Effector memory CD4-positive, alpha-beta T cell (primary cell): ENCODE measurements at regions not wholly inside any gene's neighbourhood (a gene's known extent, or its start where the extent isn't known, plus 50 kb on each side); places are given as distances from the start of the nearest gene placed in this dataset.
"Not testable (repeated sequence)": the region's sequence is repeated elsewhere in the genome, so short reads cannot be mapped to it uniquely, and the experiment has no call there.

Experiments
- DNase-seq, 3 donors: peaks; one replicate each; pipeline ENCODE4 v3.0.0-alpha.2; 2020
- H3K27ac ChIP-seq: 2 replicates; pipeline ENCODE4 v1.7.0; 2013; ENCODE audit warnings: mild to moderate bottlenecking, low read length, moderate library complexity; ENCODE audit not compliant: insufficient read depth, poor library complexity, severe bottlenecking
- H3K27me3 ChIP-seq: replicated peaks from 2 replicates; pipeline ENCODE4 v1.7.0; 2013; ENCODE audit warnings: mild to moderate bottlenecking, low read length; ENCODE audit not compliant: insufficient read depth, control insufficient read depth, poor library complexity, severe bottlenecking
- H3K36me3 ChIP-seq: 2 replicates; pipeline ENCODE4 v1.7.0; 2013; ENCODE audit warnings: mild to moderate bottlenecking, low read length, moderate library complexity; ENCODE audit not compliant: control insufficient read depth, insufficient read depth
- H3K4me1 ChIP-seq: 2 replicates; pipeline ENCODE4 v1.7.0; 2013; ENCODE audit warnings: low read length, mild to moderate bottlenecking; ENCODE audit not compliant: control insufficient read depth, insufficient read depth, poor library complexity, severe bottlenecking
- H3K4me3 ChIP-seq: 2 replicates; pipeline ENCODE4 v1.7.0; 2013; ENCODE audit warnings: low read length, low read depth, mild to moderate bottlenecking; ENCODE audit not compliant: insufficient read depth, poor library complexity, severe bottlenecking
- H3K9me3 ChIP-seq: 2 replicates; pipeline ENCODE4 v1.7.0; 2013; ENCODE audit warnings: mild to moderate bottlenecking, low read length, moderate library complexity; ENCODE audit not compliant: control insufficient read depth

DNA sequence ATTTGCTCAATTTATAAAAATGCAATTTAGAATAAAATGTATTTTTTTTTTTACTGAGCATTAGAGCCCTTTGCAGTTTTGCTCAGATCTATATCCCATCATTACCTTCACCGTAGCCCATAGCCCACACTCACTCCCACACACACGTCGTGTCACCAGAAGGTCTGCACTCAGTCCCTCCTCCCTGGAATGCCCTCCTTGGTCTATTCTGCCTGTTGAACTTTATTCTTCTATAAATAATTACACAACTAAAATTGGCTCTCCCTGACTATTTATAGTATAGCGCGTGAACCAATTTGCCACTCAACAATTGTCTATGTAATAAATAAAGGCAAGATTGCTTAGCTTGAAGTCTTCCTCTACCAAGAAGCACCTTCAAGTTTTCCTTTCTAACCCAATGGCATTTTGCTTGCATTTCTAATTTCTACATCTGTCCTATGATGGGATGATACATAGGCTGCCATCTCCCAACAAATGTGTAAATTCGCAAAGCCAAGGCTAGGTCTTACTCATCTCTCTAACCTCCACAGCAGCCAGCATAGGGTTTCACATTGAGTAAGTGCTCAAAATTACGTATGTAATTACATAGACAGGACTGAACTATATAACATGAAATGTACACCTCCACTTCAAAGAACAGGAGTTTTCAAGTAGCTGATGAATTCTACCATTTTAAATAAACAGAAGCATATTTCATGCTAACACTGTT is 172.0 kb upstream of the HES1 start:
- H3K4me1 ChIP-seq = no peaks in the 10 kb centered on the region
- DNase-seq = no peak
- no peak overlapping the region for H3K4me3 ChIP-seq
- no peaks in the 10 kb centered on the region for H3K36me3 ChIP-seq
- H3K27ac ChIP-seq = no peak overlapping the region
- H3K27me3 ChIP-seq = peaks cover 16% of the 10 kb centered on the region
- no peaks in the 10 kb centered on the region for H3K9me3 ChIP-seq

DNA sequence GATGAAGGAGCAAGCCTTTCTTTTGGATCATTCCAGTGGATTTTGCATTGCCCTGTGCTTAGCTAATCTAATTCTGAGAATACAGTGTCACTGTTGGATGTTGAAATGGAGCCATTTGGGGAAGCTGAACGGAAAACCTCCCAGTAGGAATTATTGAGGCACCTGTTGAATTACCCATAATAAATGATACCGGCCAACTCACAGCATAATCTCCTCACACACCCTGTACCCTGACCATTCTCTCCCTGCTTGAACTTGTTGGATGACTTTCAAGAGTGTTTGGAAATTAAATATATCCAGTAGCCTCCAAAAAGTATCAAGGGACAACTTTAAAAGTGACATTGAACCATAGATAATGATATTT is 171.4 kb upstream of the HES1 start:
- no peak overlapping the region for H3K4me3 ChIP-seq
- H3K27me3 ChIP-seq = peaks cover 14% of the 10 kb centered on the region
- no peaks in the 10 kb centered on the region for H3K9me3 ChIP-seq
- no peaks in the 10 kb centered on the region for H3K4me1 ChIP-seq
- H3K36me3 ChIP-seq = no peaks in the 10 kb centered on the region
- DNase-seq = no peak
- no peak overlapping the region for H3K27ac ChIP-seq

DNA sequence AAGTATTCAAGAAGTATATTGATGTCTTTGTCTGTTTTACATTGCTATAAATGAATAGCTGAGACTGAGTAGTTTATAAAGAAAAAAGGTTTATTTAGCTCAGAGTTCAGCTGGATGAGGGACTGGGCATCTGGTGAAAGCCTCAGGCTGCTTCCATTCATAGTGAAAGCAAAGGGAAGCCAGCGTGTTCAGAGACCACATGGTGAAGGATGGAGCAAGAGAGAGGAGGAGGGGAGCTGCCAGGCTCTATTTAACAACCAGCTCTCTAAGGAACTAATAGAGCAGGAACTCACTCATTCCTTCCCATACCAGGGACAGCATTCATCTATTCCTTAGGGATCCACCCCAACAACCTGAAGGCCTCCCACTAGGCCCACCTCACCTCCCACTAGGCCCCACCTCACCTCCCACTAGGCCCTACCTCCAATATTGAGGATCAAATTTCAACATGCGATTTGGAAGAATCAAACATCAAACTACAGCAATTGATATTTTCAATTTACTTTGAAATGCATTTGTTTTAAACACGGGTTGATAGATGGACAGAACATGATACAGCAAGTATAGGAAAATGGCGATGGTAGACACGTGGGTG is 167.5 kb upstream of the HES1 start:
- no peaks in the 10 kb centered on the region for H3K4me1 ChIP-seq
- H3K36me3 ChIP-seq = no peaks in the 10 kb centered on the region
- H3K27ac ChIP-seq = no peak overlapping the region
- H3K4me3 ChIP-seq = no peak overlapping the region
- no peak for DNase-seq
- peaks cover 5% of the 10 kb centered on the region for H3K27me3 ChIP-seq
- no peaks in the 10 kb centered on the region for H3K9me3 ChIP-seq

DNA sequence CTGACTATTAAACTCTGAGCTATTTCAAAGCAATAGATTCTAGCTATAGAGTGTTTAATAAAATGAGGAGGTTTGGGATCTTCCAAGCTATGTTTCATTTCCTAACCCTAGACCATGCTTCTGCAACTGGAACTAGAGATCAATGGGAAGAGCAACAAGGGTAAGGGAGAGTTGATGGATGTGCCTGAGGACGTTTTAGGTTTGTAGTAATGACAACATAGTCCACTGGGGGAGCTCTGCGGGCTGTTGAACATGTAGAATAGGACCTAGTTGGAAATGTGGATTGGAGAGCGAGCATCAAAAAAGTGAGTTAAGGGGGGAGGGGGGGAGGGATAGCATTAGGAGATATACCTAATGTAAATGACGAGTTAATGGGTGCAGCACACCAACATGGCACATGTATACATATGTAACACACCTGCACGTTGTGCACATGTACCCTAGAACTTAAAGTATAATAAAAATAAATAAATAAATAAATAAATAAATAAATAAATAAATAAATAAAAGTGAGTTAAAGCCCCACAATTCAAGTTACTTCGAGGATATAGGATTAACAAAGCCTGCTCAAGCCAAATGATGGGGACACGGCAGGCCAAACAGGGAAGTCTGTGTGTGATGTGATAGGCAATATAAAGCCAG is 165.7 kb upstream of the HES1 start:
- H3K4me1 ChIP-seq, H3K9me3 ChIP-seq, H3K4me3 ChIP-seq, H3K27ac ChIP-seq, H3K36me3 ChIP-seq, H3K27me3 ChIP-seq, DNase-seq: not testable (repeated sequence)

DNA sequence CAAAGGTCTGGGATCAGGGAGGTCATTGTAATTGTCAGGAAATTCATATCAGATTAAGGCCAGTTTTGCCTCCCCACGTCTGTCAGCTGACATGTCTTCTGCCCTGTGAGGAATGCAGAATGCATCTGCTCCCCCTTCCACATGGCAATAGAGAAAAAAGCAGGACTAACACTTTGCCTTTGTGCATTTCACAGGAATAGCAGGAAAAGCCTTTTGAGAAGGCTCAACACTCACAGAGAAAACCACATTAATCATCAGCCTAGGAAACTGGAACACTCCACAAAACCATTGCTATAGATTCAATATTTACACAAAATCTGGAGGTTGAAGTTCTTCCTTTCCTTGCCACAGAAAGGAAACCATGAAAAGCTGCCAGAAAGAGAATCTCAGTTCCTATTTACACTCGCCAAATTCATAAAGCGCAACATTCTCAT is 165.2 kb upstream of the HES1 start:
- Histone ChIP-seq H3K4me3 (no peak overlapping the region), H3K4me1 (no peaks in the 10 kb centered on the region), H3K27ac (no peak overlapping the region), H3K27me3 (no peaks in the 10 kb centered on the region), H3K9me3 (no peaks in the 10 kb centered on the region), H3K36me3 (no peaks in the 10 kb centered on the region)
- DNase-seq = no peak

DNA sequence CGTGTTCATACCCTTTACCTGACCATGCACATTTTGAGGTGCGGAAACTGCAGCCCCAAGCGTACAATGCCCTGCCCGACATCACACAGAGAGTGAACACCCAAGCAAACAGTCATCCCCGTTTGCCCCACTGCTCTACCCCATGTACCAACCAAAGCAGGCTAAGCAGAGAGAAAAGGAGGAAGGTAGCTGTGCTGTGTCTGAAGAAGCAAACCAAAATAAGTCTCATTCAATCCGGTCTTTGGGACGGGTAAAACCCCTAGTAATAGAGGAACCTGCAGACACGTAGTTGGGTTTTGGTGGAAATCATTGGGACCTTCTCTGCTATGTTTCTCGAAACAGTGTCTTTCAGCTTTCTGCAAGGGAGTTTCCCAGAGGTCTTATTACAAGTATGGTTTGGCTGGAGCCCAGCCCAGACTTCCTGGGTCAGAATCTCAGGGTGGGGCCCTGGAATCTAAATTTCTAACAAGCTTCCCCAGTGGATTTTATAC is 164.6 kb upstream of the HES1 start:
- Histone ChIP-seq H3K27ac (no peak overlapping the region), H3K36me3 (no peaks in the 10 kb centered on the region), H3K4me3 (no peak overlapping the region), H3K27me3 (no peaks in the 10 kb centered on the region), H3K4me1 (no peaks in the 10 kb centered on the region), H3K9me3 (no peaks in the 10 kb centered on the region)
- no peak for DNase-seq

DNA sequence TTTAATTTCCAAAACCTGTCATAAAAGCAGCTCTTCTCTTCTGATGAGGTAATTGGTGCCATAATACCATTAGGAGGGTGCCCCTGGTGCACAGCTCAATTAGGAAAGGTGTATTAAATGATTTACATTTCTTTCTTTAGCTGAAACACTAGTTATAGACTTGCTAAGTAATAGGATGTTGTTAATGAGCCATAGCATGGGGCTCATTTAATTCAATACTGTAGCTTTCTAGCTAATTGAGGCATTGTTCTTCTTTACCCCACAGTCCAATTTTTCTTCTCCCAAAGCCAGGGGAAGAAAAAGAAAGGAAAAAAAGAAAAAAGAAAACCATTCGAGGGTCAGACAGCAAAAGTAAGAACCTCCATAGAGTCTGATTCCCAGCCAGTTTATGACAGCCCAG is 164.0 kb upstream of the HES1 start:
- no peaks in the 10 kb centered on the region for H3K9me3 ChIP-seq
- no peaks in the 10 kb centered on the region for H3K27me3 ChIP-seq
- no peak for DNase-seq
- H3K4me1 ChIP-seq = no peaks in the 10 kb centered on the region
- no peak overlapping the region for H3K27ac ChIP-seq
- H3K4me3 ChIP-seq = no peak overlapping the region
- no peaks in the 10 kb centered on the region for H3K36me3 ChIP-seq

DNA sequence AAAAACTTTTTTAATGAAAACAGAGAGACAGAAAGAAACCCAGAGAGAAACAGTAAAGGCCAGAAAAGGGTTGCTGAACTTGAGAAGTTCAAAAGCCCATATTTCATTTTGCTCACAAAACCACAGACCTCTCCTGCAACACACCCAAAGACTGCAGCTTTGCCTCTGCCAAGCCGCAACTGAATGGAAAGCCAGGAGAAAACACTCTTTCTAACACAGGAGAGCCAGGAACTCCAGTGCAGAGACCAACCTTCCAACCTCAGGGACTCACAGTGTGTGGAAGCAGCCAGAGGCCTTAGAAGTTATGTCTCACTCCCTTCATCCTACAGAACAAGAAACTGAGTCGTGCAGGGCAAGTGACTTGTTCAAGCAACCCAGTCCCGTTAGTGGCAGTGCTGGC is 163.1 kb upstream of the HES1 start:
- H3K9me3 ChIP-seq = no peaks in the 10 kb centered on the region
- no peaks in the 10 kb centered on the region for H3K4me1 ChIP-seq
- H3K4me3 ChIP-seq = no peak overlapping the region
- no peaks in the 10 kb centered on the region for H3K27me3 ChIP-seq
- DNase-seq = no peak
- no peaks in the 10 kb centered on the region for H3K36me3 ChIP-seq
- no peak overlapping the region for H3K27ac ChIP-seq

DNA sequence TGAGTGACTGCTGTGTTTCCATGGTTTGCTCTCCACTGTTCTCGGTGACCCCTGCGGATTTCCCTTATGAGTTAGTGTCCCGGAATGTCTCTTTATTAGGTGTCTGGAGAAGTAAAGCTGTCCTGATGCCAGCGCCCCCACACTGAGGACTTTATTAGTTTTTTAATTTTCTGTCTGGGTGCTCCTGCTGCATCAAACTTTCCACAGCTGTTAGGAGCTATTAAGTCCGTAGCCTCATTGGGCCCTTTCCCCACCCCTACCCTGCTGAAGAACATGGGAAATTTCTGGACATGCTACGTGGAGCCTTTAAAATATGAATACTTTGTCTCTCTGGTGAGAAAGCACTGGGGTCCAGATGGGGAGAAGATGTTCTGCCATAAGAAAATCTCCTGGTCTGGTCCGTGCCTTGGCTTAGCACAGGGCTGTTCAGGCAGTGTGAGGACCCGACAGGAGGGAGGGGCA is 161.7 kb upstream of the HES1 start:
- Histone ChIP-seq H3K36me3 (no peaks in the 10 kb centered on the region), H3K9me3 (no peaks in the 10 kb centered on the region), H3K27me3 (no peaks in the 10 kb centered on the region), H3K27ac (no peak overlapping the region), H3K4me3 (no peak overlapping the region), H3K4me1 (no peaks in the 10 kb centered on the region)
- no peak for DNase-seq
